ENCODE measurements at regions not wholly inside any gene's neighbourhood (a gene's known extent, or its start where the extent isn't known, plus 50 kb on each side); places are given as distances from the start of the nearest gene placed in this dataset.

DNA sequence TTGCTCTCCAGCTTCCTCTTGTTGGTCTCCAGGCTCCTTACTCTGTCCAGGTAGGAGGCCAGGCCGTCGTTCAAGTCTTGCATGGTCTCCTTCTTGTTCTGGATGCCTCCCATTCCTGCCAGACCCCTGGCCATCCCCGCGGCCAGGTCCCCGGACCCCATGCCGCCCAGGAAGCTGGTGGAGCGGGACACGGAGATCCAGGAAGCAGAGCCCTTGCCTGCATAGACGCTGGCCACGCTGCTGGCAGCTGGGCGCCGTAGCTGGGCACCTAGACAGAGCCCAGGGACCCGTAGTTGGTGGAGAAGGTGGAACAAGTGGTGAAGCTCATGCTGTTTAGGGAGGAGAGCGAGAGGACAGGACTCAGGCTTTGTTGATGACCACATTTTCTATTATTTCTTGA is 1584.0 kb upstream of the ACO1 start:
- intact Hi-C loops (cut with DNase I) = no loop called here
- no peaks in the 10 kb centered on the region for H3K27me3 ChIP-seq
- no peak for ATAC-seq

GRCh38 chr9:30812821-30813220 is 1571.6 kb upstream of the ACO1 start:
- no peak for DNase-seq
- no peak for TF ChIP-seq CTCF (IDR thresholded peaks at IDR 0.05)
- Histone ChIP-seq H3K27ac (no peak overlapping the region), H3K4me3 (no peak overlapping the region), H3K9me3 (no peaks in the 10 kb centered on the region), H3K36me3 (no peaks in the 10 kb centered on the region), H3K4me1 (no peaks in the 10 kb centered on the region), H3K27me3 (no peaks in the 10 kb centered on the region)
- no peak for ATAC-seq
- intact Hi-C loops (cut with DNase I) = no loop called here

More for the DNA sequence above, 1584.0 kb upstream of the ACO1 start:
- H3K27ac ChIP-seq = no peak overlapping the region
- no peaks in the 10 kb centered on the region for H3K4me1 ChIP-seq
- no peak for TF ChIP-seq CTCF (IDR thresholded peaks at IDR 0.05)
- no peaks in the 10 kb centered on the region for H3K9me3 ChIP-seq
- no peaks in the 10 kb centered on the region for H3K36me3 ChIP-seq
- no peak overlapping the region for H3K4me3 ChIP-seq
- peak in 1 of 4 donors; percentile 57 for DNase-seq

DNA sequence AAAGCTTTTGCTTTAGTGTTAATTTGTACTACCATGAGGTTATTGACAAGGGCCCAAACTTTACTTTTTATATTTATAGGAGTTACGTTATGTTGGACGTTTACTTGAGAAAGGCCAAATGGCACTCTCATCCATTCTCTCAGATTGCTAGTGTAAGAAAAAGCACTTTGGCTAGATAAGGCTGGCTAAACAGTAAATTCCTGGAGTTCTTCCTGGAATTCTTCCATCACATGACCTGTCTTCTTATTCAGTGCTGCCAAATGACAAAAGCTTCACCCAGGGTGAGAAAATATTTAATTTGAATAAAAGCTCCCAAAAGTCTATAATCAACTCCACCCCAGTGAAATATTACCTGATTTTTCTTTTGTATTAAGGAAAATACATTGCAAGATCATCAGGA is 1568.9 kb upstream of the ACO1 start:
- no peaks in the 10 kb centered on the region for H3K36me3 ChIP-seq
- H3K9me3 ChIP-seq = no peaks in the 10 kb centered on the region
- DNase-seq (no peak), ATAC-seq (no peak)
- H3K4me3 ChIP-seq = no peak overlapping the region
- no peaks in the 10 kb centered on the region for H3K27me3 ChIP-seq
- no peak overlapping the region for H3K27ac ChIP-seq
- TF ChIP-seq CTCF (IDR thresholded peaks at IDR 0.05) = no peak
- no peaks in the 10 kb centered on the region for H3K4me1 ChIP-seq
- intact Hi-C loops (cut with DNase I) = no loop called here

DNA sequence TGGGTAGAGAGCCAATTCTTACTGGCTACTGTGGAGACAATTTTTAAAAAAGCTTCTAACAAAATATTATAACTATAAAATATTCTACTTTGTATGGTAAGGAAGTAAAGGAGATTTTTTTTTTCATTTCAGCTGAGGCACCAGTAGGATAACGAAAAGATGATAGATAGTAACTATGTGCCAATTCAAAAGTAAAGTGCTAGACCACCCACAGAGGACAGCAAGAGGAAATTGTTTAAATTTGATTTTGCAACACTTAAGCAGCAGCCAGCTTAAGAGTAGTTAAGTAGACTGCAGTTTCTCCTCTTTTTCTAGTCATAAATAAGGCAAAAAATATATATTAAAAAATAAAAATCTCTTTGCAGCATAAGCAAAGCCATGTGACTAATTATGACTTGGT is 1539.3 kb upstream of the ACO1 start:
- H3K4me1 ChIP-seq = no peaks in the 10 kb centered on the region
- no peaks in the 10 kb centered on the region for H3K27me3 ChIP-seq
- no peak for TF ChIP-seq CTCF (IDR thresholded peaks at IDR 0.05)
- no peak overlapping the region for H3K27ac ChIP-seq
- no peaks in the 10 kb centered on the region for H3K9me3 ChIP-seq
- H3K36me3 ChIP-seq = no peaks in the 10 kb centered on the region
- ATAC-seq (no peak), DNase-seq (peak in 1 of 4 donors; percentile 9)
- H3K4me3 ChIP-seq = no peak overlapping the region
- intact Hi-C loops (cut with DNase I) = no loop called here

- intact Hi-C loops (cut with DNase I) = no loop called here
- Histone ChIP-seq H3K4me1 (no peaks in the 10 kb centered on the region), H3K36me3 (no peaks in the 10 kb centered on the region), H3K4me3 (no peak overlapping the region), H3K27me3 (no peaks in the 10 kb centered on the region), H3K9me3 (peaks cover 0 to 7% of the 10 kb centered on the region in 2 donors), H3K27ac (no peak overlapping the region)
- ATAC-seq (no peak), DNase-seq (peak in 1 of 4 donors; percentile 14)
- TF ChIP-seq CTCF (IDR thresholded peaks at IDR 0.05) = no peak
These were observed 1537.8 kb upstream of the ACO1 start for GRCh38 chr9:30846651-30847050.
